HUDEP-2 (cell line): ENCODE measurements at regions not wholly inside any gene's neighbourhood (a gene's known extent, or its start where the extent isn't known, plus 50 kb on each side); places are given as distances from the start of the nearest gene placed in this dataset.
"Not testable (repeated sequence)": the region's sequence is repeated elsewhere in the genome, so short reads cannot be mapped to it uniquely, and the experiment has no call there.

Source experiments
- DNase-seq, 76 experiments: peaks; one replicate each; lab custom pipeline; 2025; ENCODE audit not compliant: unreplicated experiment in 76 of 76; lab: John Stamatoyannopoulos, UW

GRCh38 chr3:153539263-153539662 lies 377.2 kb downstream of the RAP2B start:
- DNase-seq, result no peak

- no peak for DNase-seq
Observed at GRCh38 chr3:153545471-153545870, 383.4 kb downstream of the RAP2B start.

- no peak for DNase-seq
Observed at GRCh38 chr3:153547970-153548369, 385.9 kb downstream of the RAP2B start.

- DNase-seq, result not testable (repeated sequence)
Observed at GRCh38 chr3:153549686-153550085, 387.7 kb downstream of the RAP2B start.

GRCh38 chr3:153551536-153552285 lies 389.7 kb downstream of the RAP2B start:
- DNase-seq, result no peak

- no peak for DNase-seq
Observed at GRCh38 chr3:153552887-153553604, 391.0 kb downstream of the RAP2B start.

- DNase-seq, result no peak
Observed at GRCh38 chr3:153553605-153553945, 391.5 kb downstream of the RAP2B start.

- no peak for DNase-seq
Observed at GRCh38 chr3:153555919-153556318, 393.9 kb downstream of the RAP2B start.

- DNase-seq, result not testable (repeated sequence)
Observed at GRCh38 chr3:153559366-153559765, 397.3 kb downstream of the RAP2B start.

GRCh38 chr3:153567011-153567410 lies 405.0 kb downstream of the RAP2B start:
- no peak for DNase-seq

- no peak for DNase-seq
Observed at GRCh38 chr3:153567556-153567955, 405.5 kb downstream of the RAP2B start.

- DNase-seq, result not testable (repeated sequence)
Observed at GRCh38 chr3:153570481-153570880, 408.5 kb downstream of the RAP2B start.

- DNase-seq, result no peak
Observed at GRCh38 chr3:153572165-153572564, 410.1 kb downstream of the RAP2B start.

- DNase-seq, result no peak
Observed at GRCh38 chr3:153572654-153573053, 410.6 kb downstream of the RAP2B start.

- no peak for DNase-seq
Observed at GRCh38 chr3:153573481-153573880, 411.5 kb downstream of the RAP2B start.

GRCh38 chr3:153574445-153574844 lies 412.4 kb downstream of the RAP2B start:
- DNase-seq, result no peak

- no peak for DNase-seq
Observed at GRCh38 chr3:153577059-153577736, 415.2 kb downstream of the RAP2B start.

- DNase-seq, result no peak
Observed at GRCh38 chr3:153578046-153578445, 416.0 kb downstream of the RAP2B start.

GRCh38 chr3:153590051-153590450 lies 428.0 kb downstream of the RAP2B start:
- DNase-seq, result no peak

GRCh38 chr3:153591561-153592245 lies 429.7 kb downstream of the RAP2B start:
- DNase-seq, result no peak

GRCh38 chr3:153595186-153595815 lies 433.3 kb downstream of the RAP2B start:
- DNase-seq, result peak in 1 of 76 experiments; percentile 4
